ENCODE measurements at regions not wholly inside any gene's neighbourhood (a gene's known extent, or its start where the extent isn't known, plus 50 kb on each side); places are given as distances from the start of the nearest gene placed in this dataset.

GRCh38 chr16:9271841-9272240 lies 180.4 kb downstream of the HAPSTR1 start:
- no peak for ATAC-seq
- DNase-seq, result no peak
- intact Hi-C loops (cut with DNase I), result no loop called here

- no peak for ATAC-seq
- intact Hi-C loops (cut with DNase I), result no loop called here
- no peak for DNase-seq
Observed at GRCh38 chr16:9275377-9275776, 183.9 kb downstream of the HAPSTR1 start.

DNA sequence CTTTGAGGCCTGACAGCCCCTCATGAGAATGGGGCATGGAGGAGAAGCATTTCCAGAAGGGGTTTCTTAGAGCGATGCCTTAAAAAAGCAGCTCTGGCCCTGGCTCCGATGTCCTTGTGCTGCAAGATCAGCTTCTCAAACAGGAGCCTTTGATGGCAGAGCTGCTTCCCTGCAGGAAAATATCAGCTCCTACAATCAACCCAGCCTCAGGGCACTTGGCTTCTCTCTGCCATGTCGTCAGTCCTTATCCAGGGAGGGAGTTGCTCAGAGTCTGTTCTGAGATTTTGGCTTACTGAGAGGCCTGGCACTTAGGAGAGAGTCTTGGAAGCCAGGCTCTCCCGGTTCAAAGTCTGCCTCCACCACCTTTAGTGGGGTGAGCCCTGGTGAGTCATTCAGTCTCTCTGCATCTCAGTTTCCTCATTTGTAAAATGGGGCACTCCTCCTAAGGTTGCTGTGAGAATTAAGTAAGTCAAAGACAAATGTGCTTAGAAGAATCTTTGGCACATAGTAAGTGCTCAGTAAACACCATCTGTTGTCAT lies 184.4 kb downstream of the HAPSTR1 start:
- DNase-seq (no peak), ATAC-seq (no peak)
- intact Hi-C loops (cut with DNase I), result no loop called here

GRCh38 chr16:9279291-9280068 lies 188.0 kb downstream of the HAPSTR1 start:
- ATAC-seq, result no peak
- no peak for DNase-seq
- intact Hi-C loops (cut with DNase I), result no loop called here

DNA sequence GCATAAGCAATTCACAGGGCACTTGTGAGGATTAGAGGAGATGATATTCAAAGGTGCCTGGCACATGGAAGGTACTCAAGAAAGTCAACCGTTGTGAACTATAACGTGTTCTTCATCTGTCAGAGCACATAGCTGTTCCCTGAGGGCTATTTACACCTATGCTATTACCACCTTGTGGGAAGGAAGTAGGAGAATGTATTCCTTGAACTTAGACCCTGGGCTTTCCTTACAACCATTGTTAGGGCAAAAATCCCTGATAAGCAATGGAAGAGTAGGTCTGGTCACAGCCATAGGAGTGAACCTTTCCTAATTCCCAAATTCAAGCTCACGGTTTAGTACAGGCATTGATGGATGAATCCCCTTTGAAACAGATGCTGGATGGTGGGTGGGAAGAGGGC lies 188.6 kb downstream of the HAPSTR1 start:
- ATAC-seq (no peak), DNase-seq (no peak)
- intact Hi-C loops (cut with DNase I), result no loop called here

DNA sequence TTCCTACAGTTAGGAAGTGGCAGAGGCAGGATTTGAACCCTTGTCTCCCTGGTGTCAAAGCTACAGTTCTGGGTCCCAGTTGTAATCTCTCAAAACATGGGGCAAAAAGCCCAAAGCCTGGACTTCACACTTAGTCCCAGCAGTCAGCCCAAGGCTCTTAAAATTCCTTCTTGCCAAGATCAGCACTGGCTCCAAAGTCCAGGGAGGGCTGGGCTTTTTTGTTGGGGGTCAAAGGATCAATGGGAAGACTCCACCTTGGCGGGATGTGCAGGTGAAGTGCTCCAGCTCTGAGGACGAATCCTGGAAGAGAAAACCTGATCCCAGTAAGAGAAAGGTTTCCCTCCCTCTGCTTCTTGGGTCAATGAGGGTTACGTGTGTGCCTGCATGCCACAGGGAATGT lies 195.5 kb downstream of the HAPSTR1 start:
- intact Hi-C loops (cut with DNase I), result no loop called here
- no peak for ATAC-seq

GRCh38 chr16:9296271-9296590 lies 204.8 kb downstream of the HAPSTR1 start:
- ATAC-seq, result no peak
- intact Hi-C loops (cut with DNase I), result loop anchor here in 1 of 2 donors (5.0 kb wide), 1 partner anchor 136 kb away; no protein-coding TSS in a partner anchor
- no peak for DNase-seq

More for the DNA sequence above, 195.5 kb downstream of the HAPSTR1 start:
- no peak for DNase-seq

DNA sequence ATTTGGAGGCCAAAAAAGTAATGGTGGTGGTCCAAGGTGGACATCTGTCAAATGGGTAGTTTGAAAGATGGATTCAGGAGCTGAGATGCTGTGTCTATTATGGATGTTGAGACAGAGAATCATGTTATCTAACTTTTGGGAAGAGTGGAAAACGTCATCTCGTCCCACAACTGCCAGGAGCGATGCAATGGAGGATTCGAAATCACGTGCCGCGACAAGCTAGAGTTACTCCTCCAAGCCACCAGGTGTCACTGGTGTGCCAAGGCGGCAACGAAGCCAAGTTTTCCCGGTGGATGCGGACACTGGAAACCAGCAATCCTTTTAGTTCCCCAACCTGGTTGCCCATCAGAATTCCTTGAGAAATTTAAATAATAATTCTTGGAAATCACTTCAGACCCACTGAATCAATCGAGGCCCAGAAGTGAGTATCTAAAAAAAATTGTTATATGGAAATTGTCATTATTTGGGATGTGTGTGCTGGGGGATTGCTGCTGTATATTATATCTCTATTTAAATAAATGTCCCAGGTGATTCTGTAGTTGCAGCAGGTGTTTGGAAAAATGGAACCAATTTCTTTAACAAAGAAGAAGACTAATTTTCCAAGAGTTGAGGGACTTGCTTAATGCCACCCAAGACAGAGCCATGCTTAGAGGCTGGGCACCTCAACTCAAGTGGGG lies 206.1 kb downstream of the HAPSTR1 start:
- DNase-seq, result peak; percentile 36
- intact Hi-C loops (cut with DNase I), result loop anchor here in 1 of 2 donors (5.0 kb wide), 1 partner anchor 135 kb away; no protein-coding TSS in a partner anchor
- ATAC-seq, result no peak

GRCh38 chr16:9300252-9300651 lies 208.8 kb downstream of the HAPSTR1 start:
- no peak for DNase-seq
- intact Hi-C loops (cut with DNase I), result no loop called here

GRCh38 chr16:9302072-9302471 lies 210.6 kb downstream of the HAPSTR1 start:
- DNase-seq, result no peak
- intact Hi-C loops (cut with DNase I), result no loop called here
- ATAC-seq, result no peak

More at GRCh38 chr16:9300252-9300651, 208.8 kb downstream of the HAPSTR1 start:
- ATAC-seq, result no peak

DNA sequence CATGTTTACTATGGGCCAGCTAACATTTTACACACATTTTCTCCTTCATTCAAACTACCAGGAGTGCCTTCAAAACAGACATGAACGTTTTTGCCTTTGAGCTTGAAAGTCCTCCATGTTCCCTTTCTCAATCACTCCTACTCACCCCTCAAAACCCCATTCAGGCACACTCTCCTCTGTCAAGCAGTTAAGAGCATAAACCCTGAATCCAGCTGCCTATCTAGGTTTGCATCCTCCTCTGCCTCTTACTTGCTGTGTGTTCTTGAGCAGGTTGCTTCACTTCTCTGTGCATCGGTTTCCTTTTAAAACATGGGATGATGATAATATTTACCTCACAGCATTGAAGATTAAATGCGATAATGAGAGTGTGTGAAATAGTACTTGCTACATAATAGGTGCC lies 215.3 kb downstream of the HAPSTR1 start:
- ATAC-seq, result no peak
- no peak for DNase-seq
- intact Hi-C loops (cut with DNase I), result no loop called here

GRCh38 chr16:9307446-9307845 lies 216.0 kb downstream of the HAPSTR1 start:
- no peak for DNase-seq
- no peak for ATAC-seq
- intact Hi-C loops (cut with DNase I), result no loop called here

DNA sequence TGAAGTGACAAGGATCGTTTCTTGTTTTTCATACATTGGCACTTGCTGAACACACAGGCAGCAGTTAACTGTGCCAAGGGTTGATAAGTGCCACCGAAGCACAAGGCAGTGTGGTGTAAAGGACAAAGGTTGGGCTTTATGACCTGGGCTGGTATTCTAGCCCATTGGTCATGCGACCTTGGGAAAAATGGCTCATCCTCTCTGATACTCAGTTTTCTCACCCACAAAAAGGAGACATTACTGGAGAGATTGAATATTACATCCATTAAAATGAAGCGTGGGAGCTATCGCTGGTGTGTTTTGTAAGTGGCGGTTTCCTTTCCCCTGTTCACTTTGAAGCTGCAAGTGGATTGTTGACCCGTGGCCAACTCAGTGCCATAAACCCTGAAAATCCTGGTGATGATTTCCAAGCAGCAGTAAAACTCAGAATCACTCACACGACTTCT lies 216.9 kb downstream of the HAPSTR1 start:
- no peak for ATAC-seq
- no peak for DNase-seq
- intact Hi-C loops (cut with DNase I), result no loop called here

- ATAC-seq, result no peak
- intact Hi-C loops (cut with DNase I), result no loop called here
- DNase-seq, result no peak
Observed at GRCh38 chr16:9308850-9309249, 217.4 kb downstream of the HAPSTR1 start.

GRCh38 chr16:9309844-9310243 lies 218.4 kb downstream of the HAPSTR1 start:
- no peak for ATAC-seq
- intact Hi-C loops (cut with DNase I), result no loop called here
- no peak for DNase-seq

GRCh38 chr16:9311303-9311954 lies 220.0 kb downstream of the HAPSTR1 start:
- DNase-seq (no peak), ATAC-seq (no peak)
- intact Hi-C loops (cut with DNase I), result no loop called here

DNA sequence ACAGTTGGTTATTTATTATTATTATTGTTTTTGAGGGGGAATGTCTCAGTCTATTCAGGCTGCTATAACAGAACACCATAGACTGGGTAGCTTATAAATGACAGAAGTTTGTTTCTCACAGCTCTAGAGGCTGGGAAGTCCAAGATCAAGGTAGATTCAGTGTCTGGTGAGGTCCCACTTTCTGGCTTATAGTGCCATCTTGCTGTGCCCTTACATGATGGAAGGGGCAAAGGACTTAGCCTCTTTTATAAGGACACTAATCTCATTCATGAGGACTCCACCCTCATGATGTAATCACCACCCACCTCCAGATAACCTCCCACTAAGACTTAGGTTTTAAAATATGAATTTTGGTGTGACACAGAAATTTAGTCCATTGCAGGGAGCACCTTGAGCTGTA lies 224.6 kb downstream of the HAPSTR1 start:
- no peak for ATAC-seq
- no peak for DNase-seq
- intact Hi-C loops (cut with DNase I), result loop anchor here in 1 of 2 donors (5.0 kb wide), 1 partner anchor 211 kb away; no protein-coding TSS in a partner anchor

- no peak for ATAC-seq
- intact Hi-C loops (cut with DNase I), result loop anchor here in 1 of 2 donors (5.0 kb wide), 1 partner anchor 211 kb away; no protein-coding TSS in a partner anchor
- DNase-seq, result no peak
Observed at GRCh38 chr16:9316615-9317014, 225.2 kb downstream of the HAPSTR1 start.

DNA sequence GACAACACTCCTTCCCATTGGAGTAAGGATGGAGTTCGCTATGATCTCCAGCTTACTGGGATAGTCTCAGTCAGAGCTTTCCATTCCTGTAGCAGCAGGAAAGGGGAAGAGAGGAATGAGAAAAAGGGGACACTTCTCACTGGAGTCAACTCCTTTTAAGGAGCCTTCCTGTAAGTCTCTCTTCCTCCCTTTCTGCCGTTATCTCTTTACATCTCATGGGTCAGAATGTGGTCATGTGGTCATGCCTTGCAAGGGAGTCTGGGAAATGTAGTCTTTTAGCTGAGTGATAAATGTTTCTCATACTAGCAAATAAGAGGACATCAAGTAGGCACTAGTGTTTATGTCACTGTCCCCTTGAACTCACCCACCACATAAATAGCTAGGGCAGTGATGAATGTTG lies 227.3 kb downstream of the HAPSTR1 start:
- intact Hi-C loops (cut with DNase I), result loop anchor here in 1 of 2 donors (5.0 kb wide), 1 partner anchor 209 kb away; no protein-coding TSS in a partner anchor
- ATAC-seq (no peak), DNase-seq (no peak)

DNA sequence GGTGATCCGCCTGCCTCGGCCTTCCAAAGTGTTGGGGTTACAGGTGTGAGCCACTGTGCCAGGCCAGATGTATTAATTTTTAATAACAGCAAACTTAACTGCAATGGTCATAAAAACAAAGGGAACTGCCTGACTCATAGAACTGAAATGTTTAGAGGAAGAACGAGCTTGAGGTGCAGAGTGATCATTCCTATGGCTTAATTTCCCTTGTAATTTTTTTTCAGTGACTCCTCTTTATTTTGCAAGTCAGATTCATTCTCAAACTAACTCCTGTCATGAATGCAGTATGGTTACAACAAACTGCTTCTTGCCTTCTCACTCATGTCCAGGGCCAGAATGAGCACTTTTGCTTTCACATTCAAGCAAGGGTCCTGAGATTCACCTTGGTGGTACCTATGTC lies 231.3 kb downstream of the HAPSTR1 start:
- ATAC-seq (no peak), DNase-seq (no peak)
- intact Hi-C loops (cut with DNase I), result no loop called here
